ENCODE measurements at regions not wholly inside any gene's neighbourhood (a gene's known extent, or its start where the extent isn't known, plus 50 kb on each side); places are given as distances from the start of the nearest gene placed in this dataset.
A peak's percentile ranks its signal among the peaks of the same experiment; 100 is the strongest.
"Not testable (repeated sequence)": the region's sequence is repeated elsewhere in the genome, so short reads cannot be mapped to it uniquely, and the experiment has no call there.

- no peak for DNase-seq
These were observed 64.8 kb upstream of the TBC1D3K start for GRCh38 chr17:37859451-37859850.

GRCh38 chr17:37858391-37858790, 65.8 kb upstream of the TBC1D3K start:
- not testable (repeated sequence) for DNase-seq

DNA sequence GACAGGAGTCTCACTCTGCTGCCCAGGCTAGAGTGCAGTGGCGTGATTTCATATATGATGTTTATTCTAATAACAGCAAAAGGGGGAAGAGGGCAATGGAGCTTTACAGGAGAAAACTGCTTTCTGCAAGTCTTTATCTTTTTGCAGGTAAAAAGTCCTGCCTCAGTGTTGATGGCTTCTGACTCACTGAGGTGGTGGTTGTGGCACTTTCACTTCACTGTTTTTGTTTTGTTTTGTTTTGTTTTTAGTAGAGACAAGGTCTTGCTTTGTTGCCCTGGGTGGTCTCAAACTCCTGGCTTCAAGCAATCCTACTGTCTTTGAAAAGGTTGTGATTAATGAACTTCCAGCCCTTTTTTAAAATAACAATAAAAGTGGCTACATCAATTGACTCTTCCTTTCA, 68.0 kb upstream of the TBC1D3K start:
- no peak for DNase-seq

GRCh38 chr17:37849617-37849972, 74.6 kb upstream of the TBC1D3K start:
- no peak for DNase-seq

GRCh38 chr17:37848690-37849616, 75.3 kb upstream of the TBC1D3K start:
- no peak for DNase-seq

DNA sequence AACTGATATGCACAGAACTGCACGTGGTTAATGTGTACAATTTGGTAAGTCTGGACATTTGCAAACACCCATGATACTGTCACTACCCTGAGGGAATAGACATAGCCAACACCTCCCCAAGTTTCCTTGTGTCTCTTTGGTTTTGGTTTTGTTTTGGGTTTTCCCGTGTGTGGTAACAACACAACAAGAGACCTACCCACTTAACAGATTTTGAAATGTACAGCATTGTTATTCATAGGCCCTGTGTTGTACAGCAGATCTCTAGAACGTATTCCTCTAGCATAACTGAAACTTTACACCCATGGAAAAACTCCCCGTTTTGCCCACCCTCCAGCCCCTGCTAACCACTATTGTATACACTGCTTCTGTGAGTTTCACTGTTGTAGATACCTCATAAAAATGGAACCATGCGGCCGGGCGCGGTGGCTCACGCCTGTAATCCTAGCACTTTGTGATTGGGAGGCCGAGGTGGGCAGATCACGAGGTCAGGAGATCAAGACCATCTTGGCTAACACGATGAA, 76.3 kb upstream of the TBC1D3K start:
- DNase-seq, result no peak

GRCh38 chr17:37847102-37847501, 77.1 kb upstream of the TBC1D3K start:
- no peak for DNase-seq

DNA sequence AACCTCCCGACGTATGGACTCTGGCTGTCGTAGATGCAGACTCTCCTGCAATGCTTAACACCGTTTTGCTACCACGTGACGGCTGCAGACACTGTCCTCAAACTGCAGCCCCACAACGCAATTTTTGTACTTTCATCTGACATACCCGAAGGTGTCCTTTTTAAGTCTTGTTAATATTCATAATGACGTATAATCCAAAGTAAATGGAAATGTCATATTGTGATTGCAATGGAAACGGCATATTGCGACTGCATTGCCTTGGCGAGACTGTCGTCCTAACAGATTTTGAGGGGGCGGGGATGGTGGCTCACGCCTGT, 79.3 kb upstream of the TBC1D3K start:
- DNase-seq, result no peak

DNA sequence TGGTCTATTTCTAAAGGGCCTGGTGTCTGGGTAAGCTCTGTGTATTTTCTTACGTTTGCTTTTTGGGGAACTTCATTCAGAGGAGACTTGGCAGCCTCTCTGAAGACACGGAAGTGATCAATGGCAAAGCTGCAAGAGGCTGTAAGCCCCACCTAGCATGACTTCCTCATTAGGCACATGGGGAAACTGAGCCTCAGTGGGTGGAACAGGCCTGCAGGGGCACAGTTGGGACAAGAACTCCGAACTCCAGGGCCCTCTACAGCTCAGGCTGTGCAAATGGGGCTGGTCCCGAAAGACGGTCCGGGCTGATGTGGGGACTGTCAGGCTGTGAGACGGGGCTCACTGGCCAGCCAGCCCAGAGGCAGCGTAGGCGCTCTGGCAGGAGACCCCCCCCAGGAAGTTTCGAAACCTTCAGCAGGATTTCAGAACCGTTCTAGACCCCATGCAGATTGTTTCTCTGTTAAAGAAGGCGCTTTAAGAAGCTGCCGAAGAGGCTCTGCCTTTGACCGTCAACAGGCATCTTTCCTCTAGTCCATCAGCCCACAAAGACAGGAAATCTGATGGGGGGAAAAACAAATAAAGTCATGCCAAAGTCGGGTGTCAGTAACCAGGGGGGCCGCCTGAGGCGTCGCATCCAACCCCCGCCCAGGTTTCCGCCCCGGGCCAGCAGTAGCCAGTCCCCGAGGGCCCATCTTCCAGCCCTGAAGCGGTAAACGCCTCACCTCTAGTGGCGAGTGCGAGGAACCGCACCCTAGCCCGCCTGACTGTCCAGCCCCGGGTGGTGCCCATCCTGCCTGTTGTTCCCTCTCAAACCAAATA, 79.8 kb upstream of the TBC1D3K start:
- DNase-seq, result peak; percentile 5

GRCh38 chr17:37842401-37842800, 81.8 kb upstream of the TBC1D3K start:
- no peak for DNase-seq

- no peak for DNase-seq
These were observed 83.0 kb upstream of the TBC1D3K start for GRCh38 chr17:37841232-37841631.

DNA sequence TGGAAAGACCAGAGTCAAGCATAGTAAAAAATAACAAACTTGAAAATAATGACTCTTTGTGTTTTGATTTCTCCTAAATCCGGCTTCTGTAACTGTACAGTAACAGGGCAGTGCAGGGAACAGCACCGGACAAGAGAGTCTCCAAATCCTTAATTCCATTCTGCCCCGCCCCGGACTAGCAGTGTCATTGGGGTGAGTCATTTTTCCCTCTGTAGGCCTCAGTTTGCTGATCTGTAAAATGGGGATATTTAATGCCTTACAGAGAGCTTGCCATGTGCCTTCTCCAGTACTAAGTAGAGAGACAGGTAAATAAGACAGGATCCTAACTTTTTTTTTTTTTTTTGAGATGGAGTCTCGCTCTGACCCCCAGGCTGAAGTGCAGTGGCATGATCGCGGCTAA, 83.6 kb upstream of the TBC1D3K start:
- no peak for DNase-seq

- no peak for DNase-seq
These were observed 84.8 kb upstream of the TBC1D3K start for GRCh38 chr17:37839196-37839978.

DNA sequence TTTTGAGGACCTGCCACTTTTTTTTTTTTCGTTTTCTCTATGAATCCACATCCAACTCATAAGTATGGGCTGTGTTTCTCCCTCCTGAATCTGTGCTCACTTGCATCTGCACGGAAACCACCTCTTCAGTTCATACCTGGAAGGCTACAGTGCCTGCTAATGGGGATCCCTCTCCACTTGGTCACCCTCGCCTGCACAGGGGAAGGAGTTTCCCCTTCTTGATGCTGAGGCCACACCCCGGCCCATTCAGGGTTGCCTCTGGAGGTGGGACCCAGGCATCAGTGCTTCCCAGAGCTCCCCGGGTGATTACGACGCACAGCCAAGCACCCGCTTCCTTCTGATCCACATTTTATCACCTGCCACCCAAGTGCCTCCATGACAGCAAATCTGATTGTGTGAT, 85.9 kb upstream of the TBC1D3K start:
- DNase-seq, result no peak

DNA sequence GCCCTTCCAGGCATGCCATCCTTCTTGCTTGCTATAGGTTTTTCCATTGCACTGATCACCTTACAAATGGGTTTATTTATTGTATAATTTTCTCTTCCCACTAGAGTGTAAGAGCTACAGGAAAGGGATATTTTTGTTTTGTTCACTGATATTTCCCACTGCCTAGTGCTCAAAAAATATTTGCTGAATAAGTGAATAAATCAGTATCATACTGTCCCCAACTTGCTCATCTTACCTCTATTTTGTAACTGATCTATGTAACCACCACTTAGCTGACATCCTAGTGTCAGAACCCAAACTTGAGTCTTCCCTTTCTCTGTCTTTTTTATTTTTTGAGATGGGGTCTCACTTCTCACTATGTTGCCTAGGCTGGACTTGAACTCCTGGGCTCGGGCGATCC, 87.6 kb upstream of the TBC1D3K start:
- DNase-seq, result no peak

- DNase-seq, result no peak
These were observed 89.3 kb upstream of the HNF1B start for GRCh38 chr17:37834168-37834567.

DNA sequence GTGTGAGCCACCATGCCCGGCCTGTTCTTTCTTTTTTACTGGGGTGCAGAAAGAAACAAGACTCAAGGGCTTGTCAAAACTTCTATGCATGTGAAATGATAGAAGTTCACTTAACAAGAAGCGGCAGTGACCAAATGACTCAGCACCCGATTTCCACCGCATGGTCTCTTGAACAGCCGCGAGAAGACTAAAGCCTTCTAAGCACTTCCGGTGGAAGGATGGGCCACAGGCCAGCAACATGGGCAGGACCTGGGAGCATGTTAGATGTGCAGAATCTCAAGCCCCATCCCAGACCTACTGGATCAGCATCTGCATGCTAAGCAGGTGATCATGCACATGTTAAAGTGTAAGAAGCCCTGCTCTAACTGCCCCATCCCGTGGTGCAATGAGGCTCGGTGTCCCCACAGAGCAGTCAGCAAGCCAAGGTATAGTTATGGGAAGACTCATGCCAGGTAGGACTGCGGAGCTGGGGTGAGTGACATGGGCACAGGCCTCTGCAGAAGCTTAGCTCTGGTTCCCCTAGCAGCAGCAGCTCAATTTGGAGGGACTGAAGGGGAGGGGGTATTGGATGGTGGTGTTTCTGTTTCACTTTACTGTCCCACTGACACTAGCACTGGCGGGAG, 88.5 kb upstream of the HNF1B start:
- no peak for DNase-seq

DNA sequence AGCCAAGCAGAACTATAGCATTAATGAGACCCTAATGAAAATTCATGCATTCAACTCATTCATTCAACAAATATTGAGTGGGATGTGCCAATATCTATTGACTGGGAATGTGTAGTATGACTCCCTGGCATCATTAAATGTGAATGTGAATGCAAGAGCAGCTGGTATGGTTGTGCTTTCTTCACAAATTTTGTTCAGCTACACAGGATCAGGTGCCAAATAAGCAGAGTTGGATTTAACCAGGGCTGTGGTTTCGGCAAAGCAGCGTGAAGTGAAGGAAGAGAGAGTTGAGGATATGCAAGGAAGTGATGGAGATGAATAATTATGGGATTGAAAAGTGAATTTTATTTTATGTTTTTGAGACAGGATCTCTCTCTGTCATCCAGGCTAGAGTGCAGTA, 87.1 kb upstream of the HNF1B start:
- no peak for DNase-seq

- no peak for DNase-seq
These were observed 86.6 kb upstream of the HNF1B start for GRCh38 chr17:37831492-37831891.

GRCh38 chr17:37830151-37830993, 85.5 kb upstream of the HNF1B start:
- no peak for DNase-seq

- DNase-seq, result no peak
These were observed 84.8 kb upstream of the HNF1B start for GRCh38 chr17:37829592-37830123.
